Suprapubic skin (tissue), 4 donors: ENCODE measurements at regions not wholly inside any gene's neighbourhood (a gene's known extent, or its start where the extent isn't known, plus 50 kb on each side); places are given as distances from the start of the nearest gene placed in this dataset.
"Not testable (repeated sequence)": the region's sequence is repeated elsewhere in the genome, so short reads cannot be mapped to it uniquely, and the experiment has no call there.

Source experiments
- DNase-seq, 2 donors: peaks; one replicate each; pipeline ENCODE4 v3.0.0-alpha.2; 2019; ENCODE audit warnings: low spot score in 2 of 2
- H3K27ac ChIP-seq: fragments of 200-600 bp; sonication (generic); one replicate; pipeline ENCODE4 v1.5.1; 2019
- H3K27me3 ChIP-seq: fragments of 200-600 bp; sonication (generic); one replicate; pipeline ENCODE4 v1.5.1; 2019
- H3K36me3 ChIP-seq: fragments of 200-600 bp; sonication (generic); one replicate; pipeline ENCODE4 v1.5.1; 2019
- H3K4me1 ChIP-seq: fragments of 200-600 bp; sonication (generic); one replicate; pipeline ENCODE4 v1.5.1; 2019
- H3K4me3 ChIP-seq: fragments of 200-600 bp; sonication (generic); one replicate; pipeline ENCODE4 v1.5.1; 2019; ENCODE audit warnings: mild to moderate bottlenecking
- H3K9me3 ChIP-seq: fragments of 200-600 bp; sonication (generic); one replicate; pipeline ENCODE4 v1.5.1; 2019
- EP300 ChIP-seq: sonication (generic); formaldehyde crosslinking; IDR thresholded peaks from one replicate; pipeline ENCODE4 v1.6.1; 2017; ENCODE audit warnings: antibody characterized with exemption
- POLR2A ChIP-seq, 2 donors: fragments of 450-650 bp; IDR thresholded peaks; one replicate each; pipeline ENCODE4 v1.6.1; 2017; ENCODE audit warnings: antibody characterized with exemption in 2 of 2, mild to moderate bottlenecking in 2 of 2, moderate library complexity in 2 of 2
- POLR2AphosphoS5 ChIP-seq, 3 donors: sonication (generic); formaldehyde crosslinking; IDR thresholded peaks; one replicate each; pipeline ENCODE4 v1.6.1; 2017; ENCODE audit warnings: antibody characterized with exemption in 3 of 3
- WGBS: methylation state at CpG from one replicate; pipeline ENCODE4 v1.1.5; 2018; 5-methylcytosine and 5-hydroxymethylcytosine counted together
- TF ChIP-seq, protein P1 (sequence below), 2 donors: fragments of 200-600 bp in 1 of 2; fragments of 450-650 bp in 1 of 2; sonication (generic) in 1 of 2; IDR thresholded peaks; one replicate each; pipeline ENCODE4 v1.5.1; 2016 to 2019; ENCODE audit warnings: antibody characterized with exemption in 2 of 2, mild to moderate bottlenecking in 1 of 2, moderate library complexity in 1 of 2

DNA sequence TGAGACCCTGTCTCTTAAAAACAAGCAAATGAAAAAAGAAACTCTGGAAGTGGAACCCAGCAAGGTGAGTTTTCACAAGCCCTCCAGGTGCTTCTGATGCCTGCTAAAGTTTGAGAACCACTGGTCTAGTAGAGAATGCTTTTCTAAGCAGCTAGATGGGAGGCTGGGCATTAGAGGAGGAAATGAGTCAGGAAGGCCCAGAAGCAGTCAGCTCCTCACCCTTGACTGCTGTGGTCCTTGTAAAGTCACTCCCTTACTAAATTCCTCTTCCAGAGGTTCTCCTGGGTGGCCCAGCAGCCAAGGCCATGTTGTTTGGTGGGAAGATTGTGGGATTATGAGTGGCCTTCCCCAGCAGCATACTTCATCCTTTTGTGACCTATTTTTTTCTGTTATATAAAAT is 52.0 kb upstream of the FYN start:
- Histone ChIP-seq H3K4me3 (no peak overlapping the region), H3K9me3 (no peaks in the 10 kb centered on the region), H3K4me1 (no peaks in the 10 kb centered on the region), H3K27me3 (no peaks in the 10 kb centered on the region), H3K27ac (no peak overlapping the region), H3K36me3 (no peaks in the 10 kb centered on the region)
- TF ChIP-seq POLR2AphosphoS5 (IDR thresholded peaks at IDR 0.05): no peak
- DNase-seq: no peak

DNA sequence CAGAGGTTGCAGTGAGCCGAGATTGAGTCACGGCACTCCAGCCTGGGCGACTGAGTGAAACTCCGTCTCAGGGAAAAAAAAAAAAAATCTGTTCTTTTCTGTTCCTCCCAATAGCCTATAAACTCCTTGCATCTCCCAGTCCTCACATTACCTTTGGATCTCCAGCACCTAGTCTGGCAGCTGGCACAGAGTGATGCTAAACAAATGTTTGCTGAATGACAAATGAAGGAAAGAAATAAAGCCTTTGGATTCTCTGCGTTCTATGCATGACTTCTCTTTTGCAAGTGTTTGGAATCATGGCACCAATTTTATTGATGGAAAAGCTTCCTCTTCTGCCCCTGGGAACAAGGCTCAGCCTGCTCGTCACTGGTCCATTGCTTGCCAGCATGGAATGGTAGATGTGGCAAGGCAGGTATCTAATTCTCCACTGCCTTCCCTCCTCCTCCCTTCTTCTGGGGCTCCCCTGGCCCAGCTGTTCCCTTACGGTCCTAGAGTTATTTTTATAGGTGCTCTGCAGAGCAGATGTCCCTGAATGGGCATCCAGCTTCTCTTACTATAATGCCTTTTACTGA is 53.6 kb upstream of the FYN start:
- no peak for DNase-seq
- TF ChIP-seq EP300 (no peak), POLR2A (IDR thresholded peaks at IDR 0.05) (no peak), POLR2AphosphoS5 (IDR thresholded peaks at IDR 0.05) (no peak)
- TF ChIP-seq, protein P1, sequence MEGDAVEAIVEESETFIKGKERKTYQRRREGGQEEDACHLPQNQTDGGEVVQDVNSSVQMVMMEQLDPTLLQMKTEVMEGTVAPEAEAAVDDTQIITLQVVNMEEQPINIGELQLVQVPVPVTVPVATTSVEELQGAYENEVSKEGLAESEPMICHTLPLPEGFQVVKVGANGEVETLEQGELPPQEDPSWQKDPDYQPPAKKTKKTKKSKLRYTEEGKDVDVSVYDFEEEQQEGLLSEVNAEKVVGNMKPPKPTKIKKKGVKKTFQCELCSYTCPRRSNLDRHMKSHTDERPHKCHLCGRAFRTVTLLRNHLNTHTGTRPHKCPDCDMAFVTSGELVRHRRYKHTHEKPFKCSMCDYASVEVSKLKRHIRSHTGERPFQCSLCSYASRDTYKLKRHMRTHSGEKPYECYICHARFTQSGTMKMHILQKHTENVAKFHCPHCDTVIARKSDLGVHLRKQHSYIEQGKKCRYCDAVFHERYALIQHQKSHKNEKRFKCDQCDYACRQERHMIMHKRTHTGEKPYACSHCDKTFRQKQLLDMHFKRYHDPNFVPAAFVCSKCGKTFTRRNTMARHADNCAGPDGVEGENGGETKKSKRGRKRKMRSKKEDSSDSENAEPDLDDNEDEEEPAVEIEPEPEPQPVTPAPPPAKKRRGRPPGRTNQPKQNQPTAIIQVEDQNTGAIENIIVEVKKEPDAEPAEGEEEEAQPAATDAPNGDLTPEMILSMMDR (IDR thresholded peaks at IDR 0.05): no peak
- H3K4me1 ChIP-seq: no peaks in the 10 kb centered on the region
- H3K27ac ChIP-seq: no peak overlapping the region
- H3K9me3 ChIP-seq: no peaks in the 10 kb centered on the region
- H3K4me3 ChIP-seq: no peak overlapping the region
- WGBS: 62% methylated on average over 7 of the region's 7 CpGs
- no peaks in the 10 kb centered on the region for H3K36me3 ChIP-seq
- H3K27me3 ChIP-seq: no peaks in the 10 kb centered on the region

DNA sequence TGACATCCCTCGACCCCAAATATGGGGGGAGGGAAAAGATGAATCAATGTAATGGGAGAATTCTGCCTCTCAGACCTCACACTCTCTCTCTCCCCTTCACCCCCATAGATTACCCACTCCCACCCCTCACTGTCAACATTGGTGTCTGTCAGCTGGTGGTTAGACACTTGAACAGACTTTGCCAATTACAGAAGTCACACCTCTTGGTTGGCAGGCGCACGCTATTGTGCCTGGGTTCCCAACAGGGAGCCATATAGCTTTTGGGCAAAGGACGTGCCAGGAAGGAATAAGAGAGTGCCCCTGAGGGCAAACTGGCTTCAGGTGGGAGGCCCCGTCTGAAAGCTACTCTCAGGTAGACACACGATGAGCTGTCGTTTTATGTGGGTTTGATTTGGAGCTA is 54.1 kb upstream of the FYN start:
- 64% methylated on average over 6 of the region's 7 CpGs for WGBS
- DNase-seq: no peak
- Histone ChIP-seq H3K9me3 (no peaks in the 10 kb centered on the region), H3K27me3 (no peaks in the 10 kb centered on the region), H3K4me3 (no peak overlapping the region), H3K36me3 (no peaks in the 10 kb centered on the region), H3K4me1 (no peaks in the 10 kb centered on the region), H3K27ac (no peak overlapping the region)
- TF ChIP-seq EP300 (no peak), POLR2A (IDR thresholded peaks at IDR 0.05) (no peak), POLR2AphosphoS5 (IDR thresholded peaks at IDR 0.05) (no peak)

DNA sequence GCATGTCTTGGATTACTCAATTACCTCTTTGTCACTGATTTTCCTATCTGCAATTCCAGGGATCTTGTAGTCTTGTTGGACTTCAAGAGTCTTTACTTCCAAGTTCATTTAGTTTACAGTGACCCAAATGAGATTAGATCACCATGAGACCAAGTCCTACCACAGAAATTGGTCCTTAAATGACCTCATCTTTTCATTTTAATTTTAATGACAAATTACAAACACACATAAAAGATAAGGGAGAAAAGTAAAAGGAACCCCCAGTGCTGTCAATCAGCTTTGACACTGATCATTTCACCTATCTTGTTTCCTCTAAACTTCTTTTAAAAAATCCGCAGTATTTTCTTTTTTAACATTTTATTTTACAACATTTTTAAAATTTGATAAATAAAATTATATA is 54.9 kb upstream of the FYN start:
- H3K27ac ChIP-seq: no peak overlapping the region
- 94% methylated on average over 1 of the region's 1 CpG for WGBS
- no peaks in the 10 kb centered on the region for H3K4me1 ChIP-seq
- H3K36me3 ChIP-seq: no peaks in the 10 kb centered on the region
- no peak overlapping the region for H3K4me3 ChIP-seq
- no peaks in the 10 kb centered on the region for H3K9me3 ChIP-seq
- no peaks in the 10 kb centered on the region for H3K27me3 ChIP-seq
- no peak for TF ChIP-seq POLR2A (IDR thresholded peaks at IDR 0.05)
- no peak for TF ChIP-seq EP300
- TF ChIP-seq, protein P1 (IDR thresholded peaks at IDR 0.05): no peak
- no peak for TF ChIP-seq POLR2AphosphoS5 (IDR thresholded peaks at IDR 0.05)
- DNase-seq: no peak

DNA sequence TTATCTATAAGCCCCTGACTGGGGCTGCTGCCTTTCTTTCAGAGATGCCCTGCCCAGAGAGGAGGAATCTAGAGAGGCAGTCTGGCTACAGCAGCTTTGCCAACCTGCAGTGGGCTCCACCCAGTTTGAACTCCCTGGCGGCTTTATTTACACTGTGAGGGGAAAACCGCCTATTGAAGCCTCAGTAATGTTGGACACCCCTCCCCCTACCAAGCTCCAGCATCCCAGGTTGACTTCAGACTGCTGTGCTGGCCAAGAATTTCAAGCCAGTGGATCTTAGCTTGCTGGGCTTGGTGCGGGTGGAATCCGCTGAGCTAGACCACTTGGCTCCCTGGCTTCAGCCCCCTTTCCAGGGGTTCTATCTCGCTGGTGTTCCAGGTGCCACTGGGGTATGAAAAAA is 61.4 kb upstream of the FYN start:
- H3K9me3 ChIP-seq, H3K4me1 ChIP-seq, H3K4me3 ChIP-seq, DNase-seq, H3K36me3 ChIP-seq, H3K27me3 ChIP-seq, H3K27ac ChIP-seq: not testable (repeated sequence)
- WGBS: 70% methylated on average over 5 of the region's 5 CpGs

DNA sequence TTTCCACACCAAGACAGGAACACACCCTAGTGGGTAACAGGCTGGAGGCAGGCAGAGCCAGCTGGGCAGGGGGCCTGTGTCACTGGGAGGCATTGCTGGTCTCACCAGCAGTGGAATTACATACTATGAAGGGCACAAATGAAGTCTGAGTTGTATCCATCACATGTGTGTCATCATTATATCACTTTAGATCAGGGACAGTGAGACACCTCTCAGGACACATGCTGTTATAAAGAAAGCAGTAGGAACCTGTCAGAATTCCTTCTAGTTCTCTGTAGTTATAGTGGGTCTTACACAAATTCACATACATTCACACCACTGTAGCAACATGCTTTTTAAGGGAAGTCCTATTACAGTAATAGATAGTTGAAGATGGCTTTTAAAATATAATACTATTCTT is 63.5 kb upstream of the FYN start:
- Histone ChIP-seq H3K27me3 (no peaks in the 10 kb centered on the region), H3K27ac (no peak overlapping the region), H3K4me3 (no peak overlapping the region), H3K9me3 (no peaks in the 10 kb centered on the region), H3K36me3 (no peaks in the 10 kb centered on the region), H3K4me1 (no peaks in the 10 kb centered on the region)
- no peak for TF ChIP-seq EP300
- TF ChIP-seq, protein P1 (IDR thresholded peaks at IDR 0.05): no peak
- no peak for TF ChIP-seq POLR2AphosphoS5 (IDR thresholded peaks at IDR 0.05)
- TF ChIP-seq POLR2A (IDR thresholded peaks at IDR 0.05): no peak
- DNase-seq: no peak

DNA sequence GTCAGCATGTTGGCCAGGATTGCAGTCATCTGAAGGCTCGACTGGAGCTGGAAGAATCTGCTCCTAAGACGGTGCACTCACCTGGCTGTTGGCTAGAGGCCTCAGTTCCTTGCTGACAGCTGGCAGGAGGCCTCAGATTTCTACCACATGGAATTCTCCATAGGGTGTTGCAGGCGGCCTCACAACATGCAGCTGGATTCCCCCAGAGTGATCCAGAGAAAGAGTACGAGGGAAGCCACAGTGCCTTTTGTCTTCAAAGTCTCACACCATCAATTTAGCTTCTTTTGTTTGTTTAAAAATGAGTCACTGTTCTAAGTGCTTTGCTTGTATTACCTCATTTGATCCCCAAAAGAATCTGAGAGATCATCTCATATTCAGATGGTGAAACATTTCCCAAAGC is 65.5 kb upstream of the FYN start:
- Histone ChIP-seq H3K9me3 (no peaks in the 10 kb centered on the region), H3K4me1 (no peaks in the 10 kb centered on the region), H3K27ac (no peak overlapping the region), H3K36me3 (no peaks in the 10 kb centered on the region), H3K27me3 (no peaks in the 10 kb centered on the region), H3K4me3 (no peak overlapping the region)
- no peak for DNase-seq
- WGBS: 65% methylated on average over 4 of the region's 4 CpGs
- TF ChIP-seq POLR2A (IDR thresholded peaks at IDR 0.05): no peak
- TF ChIP-seq POLR2AphosphoS5 (IDR thresholded peaks at IDR 0.05): no peak
- TF ChIP-seq, protein P1 (IDR thresholded peaks at IDR 0.05): no peak
- no peak for TF ChIP-seq EP300
